Hepatocyte (in vitro differentiated cells): ENCODE measurements at regions not wholly inside any gene's neighbourhood (a gene's known extent, or its start where the extent isn't known, plus 50 kb on each side); places are given as distances from the start of the nearest gene placed in this dataset.

Source experiments
- DNase-seq: peaks from one replicate; pipeline ENCODE4 v3.0.0-alpha.2; 2016; ENCODE audit warnings: low spot score
- H2AFZ ChIP-seq: fragments of 200-600 bp; sonication (generic); 2 replicates; pipeline ENCODE4 v1.6.0; 2016; ENCODE audit warnings: antibody characterized with exemption, mild to moderate bottlenecking
- H3K27ac ChIP-seq: fragments of 200-600 bp; sonication (generic); 2 replicates; pipeline ENCODE4 v1.5.1; 2016; ENCODE audit warnings: mild to moderate bottlenecking
- H3K27me3 ChIP-seq: fragments of 200-600 bp; sonication (generic); 2 replicates; pipeline ENCODE4 v1.6.1; 2016
- H3K36me3 ChIP-seq: fragments of 200-600 bp; sonication (generic); replicated peaks from 2 replicates; pipeline ENCODE4 v1.5.1; 2016; ENCODE audit warnings: low read depth; ENCODE audit not compliant: insufficient read depth
- H3K4me1 ChIP-seq: fragments of 200-600 bp; sonication (generic); 2 replicates; pipeline ENCODE4 v1.5.1; 2016; ENCODE audit warnings: mild to moderate bottlenecking, moderate library complexity; ENCODE audit not compliant: insufficient read depth
- H3K4me2 ChIP-seq: fragments of 200-600 bp; sonication (generic); 2 replicates; pipeline ENCODE4 v1.6.0; 2016
- H3K4me3 ChIP-seq: fragments of 200-600 bp; sonication (generic); 2 replicates; pipeline ENCODE4 v1.5.1; 2016; ENCODE audit warnings: mild to moderate bottlenecking
- H3K79me2 ChIP-seq: fragments of 200-600 bp; sonication (generic); 2 replicates; pipeline ENCODE4 v1.6.0; 2017; ENCODE audit warnings: mild to moderate bottlenecking
- H3K9me2 ChIP-seq: fragments of 200-600 bp; sonication (generic); replicated peaks from 2 replicates; pipeline ENCODE4 v1.6.0; 2017; ENCODE audit warnings: mild to moderate bottlenecking; ENCODE audit not compliant: insufficient read depth
- H3K9me3 ChIP-seq: fragments of 200-600 bp; sonication (generic); 2 replicates; pipeline ENCODE4 v1.5.1; 2016; ENCODE audit warnings: low read depth, mild to moderate bottlenecking
- H4K20me1 ChIP-seq: fragments of 200-600 bp; sonication (generic); 2 replicates; pipeline ENCODE4 v1.6.0; 2016; ENCODE audit warnings: mild to moderate bottlenecking; ENCODE audit not compliant: insufficient read depth, poor library complexity, severe bottlenecking
- CTCF ChIP-seq: fragments of 200-600 bp; sonication (generic); IDR thresholded peaks from 2 replicates; pipeline ENCODE4 v1.5.1; 2016; ENCODE audit warnings: antibody characterized with exemption, mild to moderate bottlenecking; ENCODE audit not compliant: poor library complexity
- EZH2 ChIP-seq: fragments of 200-600 bp; sonication (generic); IDR thresholded peaks from 2 replicates; pipeline ENCODE4 v1.6.1; 2016; ENCODE audit warnings: antibody characterized with exemption, mild to moderate bottlenecking, borderline replicate concordance
- EZH2phosphoT487 ChIP-seq: fragments of 200-600 bp; sonication (generic); IDR thresholded peaks from one replicate; pipeline ENCODE4 v1.6.1; 2018; ENCODE audit warnings: antibody characterized with exemption, mild to moderate bottlenecking, low read depth, moderate library complexity; ENCODE audit not compliant: unreplicated experiment, severe bottlenecking
- WGBS: methylation state at CpG from one replicate; pipeline ENCODE4 v1.1.6; 2016; ENCODE audit warnings: low lambda C conversion rate; ENCODE audit errors: missing lambda C conversion rate; 5-methylcytosine and 5-hydroxymethylcytosine counted together

DNA sequence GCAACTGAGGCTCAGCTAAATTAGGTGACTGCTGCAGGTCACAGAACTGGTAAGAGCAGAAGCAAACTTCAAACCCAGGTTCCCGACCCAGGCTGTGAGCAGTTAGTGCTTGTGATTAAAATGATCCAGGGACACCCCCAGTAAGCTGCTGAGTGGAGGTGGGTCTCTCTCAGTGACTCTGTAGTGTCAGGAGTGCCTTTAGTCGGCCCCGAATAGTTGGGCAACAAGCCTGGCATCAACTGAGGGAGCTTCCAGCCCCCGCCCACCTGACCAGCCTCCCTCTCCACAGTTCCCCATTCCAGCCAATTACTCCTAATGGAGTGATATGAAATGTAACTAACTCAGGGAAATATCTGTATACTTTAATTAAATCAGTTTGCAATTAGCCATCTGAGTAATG lies 168.0 kb upstream of the SMAD3 start:
- DNase-seq, result no peak
- H3K4me2 ChIP-seq, result no peak overlapping the region
- H3K27me3 ChIP-seq, result no peaks in the 10 kb centered on the region
- H3K27ac ChIP-seq, result no peak overlapping the region
- H3K9me2 ChIP-seq, result no peaks in the 10 kb centered on the region
- H3K4me1 ChIP-seq, result peaks cover 7% of the 10 kb centered on the region
- no peaks in the 10 kb centered on the region for H3K9me3 ChIP-seq
- no peak overlapping the region for H3K4me3 ChIP-seq
- no peaks in the 10 kb centered on the region for H3K36me3 ChIP-seq
- no peaks in the 10 kb centered on the region for H4K20me1 ChIP-seq
- H3K79me2 ChIP-seq, result no peaks in the 10 kb centered on the region
- TF ChIP-seq EZH2phosphoT487 (no peak), CTCF (no peak), EZH2 (no peak)
- no peak overlapping the region for H2AFZ ChIP-seq
- 91% methylated on average over 4 of the region's 4 CpGs for WGBS

- no peaks in the 10 kb centered on the region for H3K79me2 ChIP-seq
- H3K4me1 ChIP-seq, result peaks cover 7% of the 10 kb centered on the region
- H3K36me3 ChIP-seq, result no peaks in the 10 kb centered on the region
- H3K27ac ChIP-seq, result no peak overlapping the region
- H3K4me2 ChIP-seq, result no peak overlapping the region
- no peak overlapping the region for H3K4me3 ChIP-seq
- H4K20me1 ChIP-seq, result no peaks in the 10 kb centered on the region
- no peak overlapping the region for H2AFZ ChIP-seq
- 96% methylated on average over 5 of the region's 5 CpGs for WGBS
- TF ChIP-seq EZH2phosphoT487, result no peak
- DNase-seq, result no peak
- no peaks in the 10 kb centered on the region for H3K9me3 ChIP-seq
- no peaks in the 10 kb centered on the region for H3K27me3 ChIP-seq
- H3K9me2 ChIP-seq, result no peaks in the 10 kb centered on the region
Measured at GRCh38 chr15:66897971-66898370, 167.4 kb upstream of the SMAD3 start.

GRCh38 chr15:66898656-66899386 lies 166.6 kb upstream of the SMAD3 start:
- no peaks in the 10 kb centered on the region for H4K20me1 ChIP-seq
- no peaks in the 10 kb centered on the region for H3K9me3 ChIP-seq
- no peaks in the 10 kb centered on the region for H3K27me3 ChIP-seq
- H3K27ac ChIP-seq, result no peak overlapping the region
- no peak overlapping the region for H2AFZ ChIP-seq
- no peak for TF ChIP-seq CTCF
- no peak for TF ChIP-seq EZH2phosphoT487
- TF ChIP-seq EZH2, result no peak
- no peaks in the 10 kb centered on the region for H3K9me2 ChIP-seq
- H3K79me2 ChIP-seq, result no peaks in the 10 kb centered on the region
- H3K4me3 ChIP-seq, result no peak overlapping the region
- DNase-seq, result no peak
- H3K4me2 ChIP-seq, result no peak overlapping the region
- WGBS, result 75% methylated on average over 5 of the region's 5 CpGs
- peaks cover 5% of the 10 kb centered on the region for H3K4me1 ChIP-seq
- H3K36me3 ChIP-seq, result no peaks in the 10 kb centered on the region

DNA sequence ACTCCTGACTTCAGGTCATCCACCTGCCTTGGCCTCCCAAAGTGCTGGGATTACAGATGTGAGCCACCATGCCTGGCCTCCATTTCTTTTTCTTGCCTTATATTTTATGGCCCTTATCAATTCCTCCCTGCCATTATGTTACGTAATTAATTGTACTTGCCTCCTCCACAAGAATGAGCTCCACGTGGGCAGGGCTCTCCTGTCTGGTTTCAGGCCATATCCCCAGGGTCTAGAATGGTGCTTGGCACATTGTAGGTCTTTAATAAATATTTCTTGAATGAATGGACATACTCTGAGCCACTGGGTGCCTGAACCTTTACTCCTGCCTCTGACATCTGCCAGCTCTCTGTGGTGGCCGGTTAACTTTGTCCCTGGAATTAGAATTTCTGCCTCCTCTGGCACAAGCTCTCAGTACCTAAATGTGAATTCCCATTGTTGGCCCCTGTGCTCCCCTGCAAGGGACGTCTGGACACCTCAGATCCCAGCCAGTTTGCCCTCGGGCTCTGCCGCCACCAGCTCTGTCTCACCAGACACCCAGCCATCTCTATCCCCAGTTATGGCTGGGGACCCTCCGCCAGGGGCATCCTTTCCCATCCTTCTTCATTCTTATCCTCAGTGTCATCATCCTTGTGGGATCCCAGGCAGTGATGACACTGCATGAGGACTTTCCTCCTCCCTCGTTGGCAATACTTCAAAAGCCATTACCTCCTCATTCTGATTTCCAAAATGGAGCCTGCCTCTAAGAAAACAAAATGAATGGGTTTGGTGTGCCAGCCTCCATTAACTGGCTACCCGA lies 165.6 kb upstream of the SMAD3 start:
- 88% methylated on average over 9 of the region's 9 CpGs for WGBS
- H3K27me3 ChIP-seq, result no peaks in the 10 kb centered on the region
- no peaks in the 10 kb centered on the region for H4K20me1 ChIP-seq

More for the DNA sequence above, 165.6 kb upstream of the SMAD3 start:
- H2AFZ ChIP-seq, result no peak overlapping the region
- TF ChIP-seq EZH2 (no peak), EZH2phosphoT487 (no peak), CTCF (no peak)
- DNase-seq, result no peak
- no peak overlapping the region for H3K4me2 ChIP-seq
- no peaks in the 10 kb centered on the region for H3K9me2 ChIP-seq
- no peaks in the 10 kb centered on the region for H3K9me3 ChIP-seq
- no peak overlapping the region for H3K4me3 ChIP-seq
- H3K36me3 ChIP-seq, result no peaks in the 10 kb centered on the region
- H3K79me2 ChIP-seq, result no peaks in the 10 kb centered on the region
- no peak overlapping the region for H3K27ac ChIP-seq
- H3K4me1 ChIP-seq, result no peaks in the 10 kb centered on the region
